GM04503 (cell line): ENCODE measurements at regions not wholly inside any gene's neighbourhood (a gene's known extent, or its start where the extent isn't known, plus 50 kb on each side); places are given as distances from the start of the nearest gene placed in this dataset.
"Not testable (repeated sequence)": the region's sequence is repeated elsewhere in the genome, so short reads cannot be mapped to it uniquely, and the experiment has no call there.

Experiments used
- DNase-seq: peaks from one replicate; pipeline ENCODE4 v3.0.0-alpha.2; 2012; ENCODE audit warnings: low read depth

GRCh38 chr2:44086629-44087028, 82.0 kb upstream of the PPM1B start:
- no peak for DNase-seq

GRCh38 chr2:44087036-44087713, 81.5 kb upstream of the PPM1B start:
- peak; percentile 20 for DNase-seq

GRCh38 chr2:44087714-44088092, 81.0 kb upstream of the PPM1B start:
- no peak for DNase-seq

GRCh38 chr2:44092519-44092918, 76.2 kb upstream of the PPM1B start:
- not testable (repeated sequence) for DNase-seq

- DNase-seq, result no peak
These were observed 74.7 kb upstream of the PPM1B start for GRCh38 chr2:44093970-44094369.

- no peak for DNase-seq
These were observed 71.3 kb upstream of the PPM1B start for GRCh38 chr2:44097322-44097907.

- DNase-seq, result no peak
These were observed 70.6 kb upstream of the PPM1B start for GRCh38 chr2:44098050-44098449.

GRCh38 chr2:44098891-44099290, 69.8 kb upstream of the PPM1B start:
- DNase-seq, result no peak

GRCh38 chr2:44100351-44100750, 68.3 kb upstream of the PPM1B start:
- DNase-seq, result peak; percentile 98

- DNase-seq, result no peak
These were observed 67.4 kb upstream of the PPM1B start for GRCh38 chr2:44101246-44101645.

GRCh38 chr2:44102790-44103562, 65.7 kb upstream of the PPM1B start:
- no peak for DNase-seq

- no peak for DNase-seq
These were observed 65.0 kb upstream of the PPM1B start for GRCh38 chr2:44103639-44104038.

GRCh38 chr2:44104855-44105271, 63.8 kb upstream of the PPM1B start:
- DNase-seq, result no peak

GRCh38 chr2:44106509-44106908, 62.2 kb upstream of the PPM1B start:
- not testable (repeated sequence) for DNase-seq

- no peak for DNase-seq
These were observed 61.5 kb upstream of the PPM1B start for GRCh38 chr2:44107086-44107740.

GRCh38 chr2:44107974-44108373, 60.7 kb upstream of the PPM1B start:
- DNase-seq, result no peak

- no peak for DNase-seq
These were observed 59.5 kb upstream of the PPM1B start for GRCh38 chr2:44109166-44109565.

GRCh38 chr2:44110444-44110843, 58.2 kb upstream of the PPM1B start:
- DNase-seq, result no peak

GRCh38 chr2:44112096-44112495, 56.6 kb upstream of the PPM1B start:
- DNase-seq, result no peak

GRCh38 chr2:44116319-44116718, 52.4 kb upstream of the PPM1B start:
- DNase-seq, result no peak

- DNase-seq, result no peak
These were observed 50.4 kb upstream of the PPM1B start for GRCh38 chr2:44118257-44118656.
